OCI-LY3 (cell line): ENCODE measurements at regions not wholly inside any gene's neighbourhood (a gene's known extent, or its start where the extent isn't known, plus 50 kb on each side); places are given as distances from the start of the nearest gene placed in this dataset.

Experiments used
- CTCF ChIP-seq: fragments of 200-600, 300-600 bp; sonication (generic); IDR thresholded peaks from 2 replicates; pipeline ENCODE4 v1.5.1; 2014; ENCODE audit warnings: antibody characterized with exemption, low read length, low read depth
- EZH2phosphoT487 ChIP-seq: fragments of 200-600 bp; shearing (Covaris generic); IDR thresholded peaks from 2 replicates; pipeline ENCODE4 v1.6.1; 2018; ENCODE audit warnings: antibody characterized with exemption, mixed run types, low read depth

- TF ChIP-seq CTCF: no peak
- TF ChIP-seq EZH2phosphoT487: no peak
Observed at GRCh38 chr15:47399100-47399499, 318.2 kb upstream of the SEMA6D start.
